Hematopoietic multipotent progenitor cell treated with erythropoietin and hydrocortisone succinate and interleukin-3 and kit ligand, for 8 days (in vitro differentiated cells): ENCODE measurements at regions not wholly inside any gene's neighbourhood (a gene's known extent, or its start where the extent isn't known, plus 50 kb on each side); places are given as distances from the start of the nearest gene placed in this dataset.
"Not testable (repeated sequence)": the region's sequence is repeated elsewhere in the genome, so short reads cannot be mapped to it uniquely, and the experiment has no call there.

Experiments
- DNase-seq: peaks from one replicate; pipeline ENCODE4 v3.0.0-alpha.2; 2015

GRCh38 chr6:131431718-131432117 lies 141.3 kb upstream of the ARG1 start:
- DNase-seq, result no peak

DNA sequence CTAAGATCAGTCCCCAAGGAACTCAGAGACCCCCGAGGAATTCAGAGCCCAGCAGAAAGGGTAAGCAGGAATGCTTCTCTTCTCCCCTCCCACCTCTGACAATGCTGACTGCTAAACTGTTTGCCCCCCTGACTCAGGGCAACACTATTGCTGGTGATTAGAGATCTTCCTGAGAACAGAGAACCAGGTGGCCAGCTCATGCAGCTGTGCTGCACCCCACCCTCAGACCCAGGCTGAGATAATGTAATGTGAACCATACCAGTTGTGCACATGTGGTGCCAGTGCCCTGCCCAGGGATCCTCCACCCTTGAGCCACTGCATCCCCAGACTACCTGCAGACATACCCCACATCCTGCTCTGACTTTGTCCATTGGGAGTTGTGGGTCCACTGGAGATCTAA lies 139.1 kb upstream of the ARG1 start:
- no peak for DNase-seq

GRCh38 chr6:131436358-131436757 lies 136.7 kb upstream of the ARG1 start:
- no peak for DNase-seq

DNA sequence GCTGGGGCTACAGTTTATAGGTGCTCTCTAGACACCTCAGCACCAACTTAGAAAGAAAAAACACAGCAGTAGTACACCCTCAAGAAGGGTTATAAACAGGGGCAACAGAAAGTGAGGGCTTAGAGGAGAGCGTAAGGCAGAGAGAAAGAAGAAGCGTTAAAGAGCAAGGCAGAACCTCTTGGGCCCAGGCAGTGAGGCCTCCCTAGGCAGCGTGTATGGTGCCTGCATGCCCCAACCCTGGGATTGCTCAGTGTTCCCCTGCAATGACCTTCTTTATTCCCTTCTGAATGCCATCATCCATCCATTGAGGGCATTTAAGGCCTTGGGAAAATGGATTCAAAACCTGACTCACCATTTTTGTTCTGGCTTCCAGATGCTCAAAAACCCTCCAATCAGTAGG lies 130.0 kb upstream of the ARG1 start:
- DNase-seq, result no peak

DNA sequence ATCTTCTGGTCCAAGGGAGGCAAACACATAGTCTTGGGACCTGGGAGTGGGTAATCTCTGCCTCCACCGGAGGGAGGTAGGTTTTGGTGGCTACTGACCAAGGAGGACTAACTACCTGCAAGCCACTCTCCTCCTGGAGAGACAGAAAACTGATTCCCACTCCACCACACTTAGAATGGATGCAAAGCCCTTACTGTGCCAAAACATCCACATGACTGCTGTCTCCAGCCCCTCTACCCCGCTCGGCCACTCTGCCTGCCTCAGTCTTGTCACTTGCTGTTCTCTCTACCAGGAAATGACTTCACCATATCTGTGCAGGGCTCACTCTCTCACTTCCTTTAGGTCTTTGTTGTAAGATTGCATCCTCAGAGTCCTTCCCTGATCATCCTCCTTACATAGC lies 129.5 kb upstream of the ARG1 start:
- DNase-seq, result no peak

DNA sequence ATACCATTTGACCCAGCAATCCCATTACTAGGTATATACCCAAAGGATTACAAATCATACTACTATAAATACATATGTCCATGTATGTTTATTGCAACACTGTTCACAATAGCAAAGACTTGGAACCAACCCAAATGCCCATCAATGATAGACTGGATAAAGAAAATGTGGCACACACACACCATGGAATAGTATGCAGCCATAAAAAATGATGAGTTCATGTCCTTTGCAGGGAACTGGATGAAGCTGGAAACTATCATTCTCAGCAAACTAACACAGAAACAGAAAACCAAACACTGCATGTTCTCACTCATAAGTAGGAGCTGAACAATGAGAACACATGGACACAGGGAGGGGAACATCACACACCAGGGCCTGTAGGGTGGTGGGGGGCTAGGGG lies 127.7 kb upstream of the ARG1 start:
- not testable (repeated sequence) for DNase-seq

DNA sequence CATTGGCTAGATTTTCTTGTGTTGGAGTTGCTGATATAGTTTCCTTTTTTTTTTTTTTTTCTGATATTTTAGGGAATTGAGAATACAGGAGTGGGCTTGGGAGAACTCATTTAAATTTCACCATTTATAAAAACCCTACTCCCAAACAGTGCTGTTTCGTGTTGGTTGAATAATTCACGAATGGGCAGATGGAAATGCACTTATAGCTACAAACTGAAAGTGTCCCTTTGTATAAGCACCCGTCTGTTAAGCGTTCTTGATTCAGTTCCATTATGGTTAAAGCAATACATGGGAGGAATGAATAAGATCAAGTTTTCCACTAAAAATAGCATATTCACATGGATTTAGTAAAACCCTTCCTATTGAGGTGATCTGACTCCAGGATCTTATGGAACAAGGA lies 122.2 kb upstream of the ARG1 start:
- no peak for DNase-seq

GRCh38 chr6:131451321-131452144 lies 121.5 kb upstream of the ARG1 start:
- DNase-seq, result no peak

DNA sequence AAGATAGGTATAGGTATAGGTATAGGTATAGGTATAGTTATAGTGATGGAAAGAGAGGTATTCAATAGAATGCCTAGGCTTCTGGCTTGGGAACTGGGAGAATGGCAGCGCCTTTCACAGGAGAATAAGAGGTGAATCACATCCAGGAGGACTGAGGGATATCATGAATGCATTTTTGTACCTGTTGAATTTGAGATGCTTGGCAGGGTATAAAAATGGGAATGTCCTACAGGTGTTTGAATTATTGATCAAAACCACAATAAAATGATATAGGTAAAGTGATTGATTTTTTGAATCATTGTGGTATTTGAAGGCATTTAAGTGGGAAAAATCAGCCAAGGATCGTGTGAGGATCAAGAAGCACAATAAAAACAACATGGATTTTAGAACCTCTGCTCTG lies 119.2 kb upstream of the ARG1 start:
- no peak for DNase-seq

DNA sequence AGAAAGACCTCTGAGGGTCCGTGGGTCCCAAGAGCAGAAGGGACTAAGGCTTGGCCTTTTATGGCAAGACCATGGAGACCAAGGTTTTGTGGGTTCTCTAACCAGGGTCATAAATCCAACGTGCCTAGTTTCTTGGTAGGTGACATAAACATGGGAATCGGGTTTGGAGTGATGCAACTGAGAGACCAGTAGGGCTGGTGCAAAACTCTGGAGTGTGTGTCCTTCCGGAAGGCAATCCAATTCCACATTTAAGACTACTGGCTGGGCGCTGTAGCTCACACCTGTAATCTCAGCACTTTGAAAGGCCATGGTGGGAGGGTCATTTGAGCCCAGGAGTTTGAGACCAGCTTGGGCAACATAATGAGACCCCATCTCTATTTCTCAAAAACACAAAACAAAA lies 116.5 kb upstream of the ARG1 start:
- DNase-seq, result no peak

GRCh38 chr6:131459005-131459404 lies 114.0 kb upstream of the ARG1 start:
- no peak for DNase-seq

GRCh38 chr6:131460614-131461000 lies 112.4 kb upstream of the ARG1 start:
- DNase-seq, result no peak

DNA sequence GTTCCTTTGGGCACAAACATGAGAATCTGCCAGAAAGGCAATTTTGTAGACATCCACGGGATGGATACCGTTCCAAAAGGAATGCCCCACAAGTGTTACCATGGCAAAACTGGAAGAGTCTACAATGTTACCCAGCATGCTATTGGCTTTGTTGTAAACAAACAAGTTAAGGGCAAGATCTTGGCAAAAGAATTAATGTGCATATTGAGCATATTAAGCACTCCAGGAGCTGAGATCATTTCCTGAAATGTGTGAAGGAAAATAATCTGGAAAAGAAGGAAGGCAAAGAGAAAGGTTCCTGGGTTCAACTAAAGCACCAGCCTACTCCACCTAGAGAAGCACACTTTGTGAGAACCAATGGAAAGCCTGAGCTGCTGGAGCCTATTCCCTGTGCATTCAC lies 103.9 kb upstream of the ARG1 start:
- no peak for DNase-seq

DNA sequence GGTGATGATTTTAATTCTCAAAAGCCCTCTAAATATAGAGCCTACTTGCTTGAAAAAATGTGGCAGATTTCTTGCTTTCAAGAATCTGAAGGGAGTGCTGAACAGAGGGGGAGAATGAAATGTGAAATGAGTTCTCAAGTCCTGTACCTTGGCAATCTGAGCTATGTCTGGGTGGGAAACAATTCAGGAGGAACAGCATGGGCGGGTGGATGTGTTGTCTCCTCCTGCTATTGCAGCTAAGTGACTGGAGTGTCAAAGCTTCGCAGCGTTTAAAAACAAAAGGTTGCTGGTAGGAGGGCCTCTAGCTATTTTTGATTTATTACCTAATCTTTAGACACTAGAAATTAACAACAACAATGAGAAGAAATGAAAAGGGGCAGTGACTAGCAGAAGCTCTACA lies 102.5 kb upstream of the ARG1 start:
- no peak for DNase-seq

DNA sequence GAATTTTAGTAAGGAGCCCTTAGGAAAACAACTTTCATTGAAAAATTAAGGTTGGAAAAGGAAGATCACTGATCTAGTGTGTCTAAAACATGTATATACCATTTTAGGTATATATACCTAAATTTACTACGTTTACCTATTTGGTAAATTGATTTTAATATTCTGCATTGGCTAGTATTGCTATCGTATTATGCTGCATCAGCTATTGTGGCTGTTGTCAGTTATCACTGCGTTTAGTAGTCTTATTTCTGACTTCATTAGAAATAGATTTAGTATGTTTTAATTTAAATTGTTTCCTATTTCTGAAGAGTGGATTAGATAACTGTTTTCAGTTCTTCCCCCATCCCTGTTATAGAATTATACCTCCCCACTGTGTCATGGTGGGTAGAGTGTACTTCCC lies 101.7 kb upstream of the ARG1 start:
- no peak for DNase-seq

- DNase-seq, result not testable (repeated sequence)
Observed at GRCh38 chr6:131473303-131473702, 99.7 kb upstream of the ARG1 start.

DNA sequence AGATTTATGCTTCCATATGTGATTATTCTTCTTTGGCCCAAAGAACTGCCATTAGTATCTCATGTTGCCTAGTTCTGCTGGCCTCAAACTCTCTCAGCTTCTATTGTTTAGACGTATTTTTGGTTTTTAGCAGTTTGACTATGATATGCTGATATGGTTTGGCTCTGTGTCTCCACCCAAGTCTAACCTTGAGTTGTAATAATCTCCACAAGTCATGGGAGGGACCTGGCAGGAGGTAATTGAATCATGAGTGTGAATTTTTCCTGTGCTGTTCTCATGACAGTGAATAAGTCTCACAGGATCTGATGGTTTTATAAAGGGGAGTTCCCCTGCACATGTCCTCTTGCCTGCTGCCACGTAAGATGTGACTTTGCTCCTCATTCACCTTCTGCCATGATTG lies 96.7 kb upstream of the ARG1 start:
- DNase-seq, result no peak

GRCh38 chr6:131478740-131479211 lies 94.2 kb upstream of the ARG1 start:
- DNase-seq, result not testable (repeated sequence)

GRCh38 chr6:131486608-131487007 lies 86.4 kb upstream of the ARG1 start:
- DNase-seq, result no peak

DNA sequence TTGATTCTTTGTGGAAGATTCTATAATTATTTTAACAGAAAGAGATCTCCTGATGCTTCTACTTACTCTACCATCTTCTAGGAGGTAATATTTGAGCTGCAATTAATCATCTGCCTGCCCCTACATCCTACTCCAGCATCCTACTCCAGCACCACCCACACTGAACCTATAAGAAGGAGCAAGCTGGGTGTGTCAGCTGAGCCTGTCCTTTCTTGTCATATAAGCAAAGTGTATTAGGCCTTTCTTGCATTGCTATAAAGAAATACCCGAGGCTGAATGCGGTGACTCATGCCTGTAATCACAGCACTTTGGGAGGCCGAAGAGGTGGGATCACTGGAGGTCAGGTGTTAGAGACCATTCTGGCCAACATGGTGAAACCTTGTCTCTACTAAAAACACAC lies 84.2 kb upstream of the ARG1 start:
- DNase-seq, result no peak

DNA sequence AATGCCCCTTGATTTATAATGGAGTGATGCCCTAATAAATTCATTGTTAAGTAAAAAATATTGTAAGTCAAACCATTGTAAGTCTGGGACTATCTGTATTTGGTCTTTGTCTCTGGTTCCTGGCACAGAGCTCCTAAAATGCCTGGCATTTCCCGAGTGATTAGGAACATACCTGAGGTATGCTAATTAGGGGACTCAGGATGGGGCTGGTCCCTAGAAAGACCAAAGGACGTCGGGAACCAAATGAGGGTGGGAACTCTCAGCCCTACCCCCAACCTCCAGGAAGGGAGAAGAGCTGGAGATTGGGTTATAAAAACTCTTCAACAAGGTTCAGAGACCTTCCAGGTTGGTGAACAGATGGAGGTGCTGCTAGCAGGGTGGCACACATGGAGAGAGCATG lies 82.6 kb upstream of the ARG1 start:
- DNase-seq, result no peak

- DNase-seq, result no peak
Observed at GRCh38 chr6:131492932-131493573, 80.0 kb upstream of the ARG1 start.

DNA sequence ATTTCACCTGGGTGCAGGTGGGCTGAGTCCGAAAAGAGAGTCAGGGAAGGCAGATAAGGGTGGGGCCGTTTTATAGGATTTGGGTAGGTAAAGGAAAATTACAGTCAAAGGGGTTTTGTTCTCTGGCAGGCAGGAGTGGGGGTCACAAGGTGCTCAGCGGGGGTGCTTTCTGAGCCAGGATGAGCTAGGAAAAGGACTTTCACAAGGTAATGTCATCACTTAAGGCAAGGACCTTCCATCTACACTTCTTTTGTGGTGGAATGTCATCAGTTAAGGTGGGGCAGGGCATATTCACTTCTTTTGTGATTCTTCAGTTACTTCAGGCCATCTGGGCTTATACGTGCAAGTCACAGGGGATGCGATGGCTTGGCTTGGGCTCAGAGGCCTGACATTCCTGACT lies 68.6 kb upstream of the ARG1 start:
- DNase-seq, result not testable (repeated sequence)

DNA sequence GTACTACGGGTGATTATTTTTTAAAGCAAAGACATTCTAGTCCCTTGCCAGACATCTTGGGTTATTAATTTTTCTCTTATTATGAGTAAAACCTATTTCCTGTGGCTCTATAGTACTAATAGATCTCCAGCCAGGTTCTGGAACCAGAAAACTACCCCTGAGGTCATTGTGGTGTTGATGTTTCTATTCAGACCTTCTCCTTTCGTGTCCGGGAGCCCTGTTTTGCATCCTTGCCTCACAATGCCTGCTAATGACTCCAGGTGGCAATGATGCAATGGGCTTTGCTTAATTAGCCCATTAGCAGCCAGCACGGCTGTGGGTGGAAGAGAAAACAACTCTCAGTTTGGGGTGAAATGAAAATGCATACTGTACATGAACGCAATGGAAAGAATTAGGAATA lies 62.9 kb upstream of the ARG1 start:
- DNase-seq, result no peak

GRCh38 chr6:131510591-131510990 lies 62.4 kb upstream of the ARG1 start:
- no peak for DNase-seq
